NCI-H1436 (cell line): ENCODE measurements at regions not wholly inside any gene's neighbourhood (a gene's known extent, or its start where the extent isn't known, plus 50 kb on each side); places are given as distances from the start of the nearest gene placed in this dataset.

Source experiments
- DNase-seq: peaks from one replicate; lab custom pipeline; 2025; lab: John Stamatoyannopoulos, UW

DNA sequence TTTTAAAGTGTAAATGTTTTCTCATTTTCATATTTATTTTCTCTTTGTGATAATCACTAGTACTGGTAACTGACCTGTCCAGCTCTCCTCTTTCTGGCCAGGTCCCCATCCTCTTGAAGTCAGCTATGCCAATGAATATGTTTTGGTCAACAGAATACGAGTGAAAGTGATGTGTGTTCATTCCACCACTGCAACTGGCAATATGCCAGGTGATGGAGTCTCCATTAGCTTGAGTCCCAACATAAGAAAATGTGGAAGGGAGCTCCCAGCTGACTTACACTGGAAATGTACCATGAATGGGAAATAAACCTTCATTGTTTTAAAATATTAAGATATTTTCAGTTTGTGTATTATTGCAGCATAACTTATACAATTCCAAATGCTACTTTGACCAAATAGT lies 75.8 kb downstream of the CCDC34 start:
- DNase-seq, result no peak

DNA sequence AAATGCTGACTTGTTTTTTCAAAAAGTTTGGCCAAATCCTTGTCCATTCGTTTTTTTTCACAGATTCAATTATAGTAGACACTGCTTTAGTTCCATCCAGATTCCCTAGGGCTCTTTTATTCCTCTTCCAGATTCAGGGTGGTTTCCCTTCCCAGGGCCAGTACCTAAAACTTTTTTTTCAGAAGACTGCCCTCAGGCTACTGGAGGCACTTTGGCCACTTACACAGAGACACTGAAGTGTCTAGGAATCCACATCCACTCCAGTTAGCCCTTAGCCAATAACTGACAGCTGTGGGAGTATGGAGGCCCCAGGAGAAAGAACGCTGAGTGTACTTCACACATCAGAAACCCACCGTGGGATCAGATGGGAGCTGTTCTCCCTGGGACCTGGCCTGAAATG lies 77.3 kb downstream of the CCDC34 start:
- DNase-seq, result no peak

DNA sequence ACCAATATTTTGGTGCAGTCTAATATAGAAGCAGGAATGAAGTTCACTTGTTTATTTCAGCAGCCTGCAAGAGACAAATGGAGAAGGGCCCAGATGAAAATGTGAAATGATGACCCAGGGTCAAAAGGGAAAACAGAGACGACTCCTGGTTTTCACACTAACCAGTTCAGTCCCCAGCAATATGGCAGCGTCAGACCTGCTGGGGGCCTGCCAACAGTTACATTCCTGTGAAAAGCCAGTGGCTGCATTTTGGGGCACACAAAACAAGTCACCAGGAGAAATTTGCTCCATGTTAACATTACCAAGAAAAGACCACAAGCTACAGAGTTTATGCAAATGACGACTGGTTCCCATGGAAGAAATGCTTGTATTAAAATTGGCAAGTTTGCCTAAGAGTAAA lies 80.2 kb downstream of the CCDC34 start:
- DNase-seq, result no peak

DNA sequence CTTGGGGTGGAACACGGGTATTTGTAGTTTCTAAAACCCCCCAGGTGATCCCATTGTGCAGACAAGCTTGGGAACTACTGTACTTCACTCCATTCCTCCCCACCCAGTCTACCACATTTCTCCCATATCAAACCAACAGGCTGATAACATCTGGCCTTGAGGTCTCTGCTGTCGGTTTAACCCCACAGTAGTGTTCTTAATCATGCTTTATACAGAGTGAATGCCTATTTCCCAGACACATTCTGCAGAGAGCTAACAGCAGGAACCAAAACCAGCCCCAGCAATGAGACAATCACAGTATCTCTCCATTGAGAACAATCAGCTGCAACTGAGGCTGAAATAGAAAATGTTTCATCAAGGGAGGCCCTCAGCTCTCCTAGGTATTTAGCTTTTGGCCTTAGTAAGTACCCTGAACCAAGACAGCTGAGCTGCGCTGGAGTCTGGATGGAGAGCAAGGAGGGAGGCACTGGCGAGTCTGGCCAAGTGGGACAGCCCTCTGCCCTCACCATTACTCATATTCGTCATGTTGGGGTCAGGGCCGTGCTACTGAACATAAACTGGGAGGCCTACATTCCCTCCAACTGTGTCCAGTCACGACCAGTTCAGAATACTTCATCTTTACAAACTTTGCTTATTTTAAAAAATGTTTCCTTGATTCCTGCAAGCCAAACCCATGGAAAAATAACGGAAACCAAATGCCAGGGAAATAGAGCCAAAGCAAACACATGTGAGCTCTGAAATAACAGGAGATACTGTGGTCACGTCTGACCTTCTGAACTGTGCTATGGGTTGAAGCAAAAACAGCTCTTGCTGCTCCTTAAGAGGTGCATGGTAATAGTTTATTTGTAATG lies 81.0 kb downstream of the CCDC34 start:
- no peak for DNase-seq

DNA sequence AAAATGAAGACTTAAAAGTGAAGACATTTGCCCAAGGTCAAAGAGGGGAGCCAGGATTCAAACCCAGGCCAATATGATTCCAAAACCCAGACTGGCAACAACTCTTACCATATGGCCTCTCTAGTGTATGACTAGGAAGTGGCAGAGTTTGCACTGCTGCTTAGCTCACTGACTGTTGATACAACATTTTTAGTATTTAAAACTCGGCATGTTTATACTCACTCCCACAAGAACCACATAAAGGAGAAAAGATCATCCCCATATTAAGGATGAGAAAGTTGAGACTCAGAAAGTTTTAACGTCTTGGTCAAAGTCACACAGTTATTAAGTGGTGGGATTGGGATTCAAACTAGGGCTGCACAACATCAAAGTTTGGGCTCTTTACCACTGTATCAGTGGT lies 81.7 kb downstream of the CCDC34 start:
- DNase-seq, result no peak

DNA sequence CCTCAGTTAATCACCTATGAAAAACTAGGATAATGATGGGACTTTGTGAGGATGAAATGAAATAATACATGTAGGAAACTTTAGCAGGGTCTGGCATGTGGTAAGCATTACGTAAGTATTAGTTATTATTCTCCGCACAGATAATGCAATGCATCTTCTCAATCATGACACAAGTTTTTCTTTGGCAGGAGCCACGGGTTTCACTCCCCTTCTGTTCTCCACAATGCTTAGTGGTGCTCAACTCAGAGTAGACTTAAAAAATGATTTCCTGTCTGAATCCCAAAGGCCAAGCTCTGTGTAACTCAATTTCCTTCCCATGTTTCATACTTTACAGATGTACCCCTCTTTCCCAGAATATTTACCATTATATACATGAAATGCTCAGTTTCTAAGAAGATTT lies 82.9 kb downstream of the CCDC34 start:
- DNase-seq, result no peak

DNA sequence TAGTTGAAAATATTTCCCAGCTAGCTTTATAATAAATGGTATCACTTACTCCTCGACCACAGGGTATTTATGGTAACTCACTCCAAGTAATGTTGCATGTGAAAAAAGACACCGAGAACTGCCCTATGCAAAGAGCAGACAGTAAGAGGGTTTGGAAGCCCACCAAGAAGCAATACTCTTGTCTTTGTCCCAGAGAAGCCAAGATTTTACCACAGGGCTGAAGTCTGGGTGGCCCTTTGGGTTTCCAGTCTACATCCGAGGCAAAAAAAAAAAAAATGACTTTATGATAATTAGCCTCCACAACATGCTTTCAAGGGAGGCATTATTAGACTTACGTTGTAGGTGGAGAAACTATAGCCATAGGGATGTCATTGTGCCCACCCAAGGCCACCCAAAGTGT lies 83.6 kb downstream of the CCDC34 start:
- no peak for DNase-seq

DNA sequence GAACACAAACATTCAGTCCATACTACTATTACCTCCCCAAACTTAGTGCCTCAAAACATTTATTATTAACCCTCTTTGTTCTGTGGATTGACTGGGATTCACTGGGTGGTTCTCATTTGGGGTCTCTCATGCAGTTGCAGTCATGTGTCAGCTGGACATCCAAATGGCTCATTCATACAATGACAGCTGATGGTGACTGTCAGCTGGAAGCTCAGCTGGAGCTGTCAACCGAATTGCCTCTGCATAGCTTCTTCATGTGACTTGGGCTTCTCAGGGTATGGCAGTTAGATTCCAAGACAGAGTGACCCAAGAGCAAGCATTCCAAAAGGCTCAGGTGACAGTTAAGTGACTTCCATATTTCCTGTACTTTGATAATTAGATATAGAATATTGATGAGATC lies 85.2 kb downstream of the CCDC34 start:
- no peak for DNase-seq

DNA sequence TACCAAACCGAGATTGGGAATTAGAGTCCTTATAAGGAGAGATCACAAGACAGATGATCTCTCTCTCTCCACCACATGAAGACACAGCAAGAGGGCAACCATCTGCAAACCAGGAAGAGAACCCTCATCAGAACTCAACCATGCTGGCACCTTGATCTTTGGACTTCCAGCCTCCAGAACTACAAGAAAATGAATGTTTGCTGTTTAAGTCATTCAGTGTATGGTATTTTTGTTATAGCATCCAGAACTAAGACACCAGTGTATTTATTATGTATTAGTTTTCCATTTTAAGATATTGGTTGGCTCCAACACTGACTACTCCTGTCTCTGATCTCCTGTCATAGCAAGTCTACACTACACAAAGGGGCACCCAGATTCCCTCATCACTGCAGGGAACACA lies 86.9 kb downstream of the CCDC34 start:
- DNase-seq, result no peak

DNA sequence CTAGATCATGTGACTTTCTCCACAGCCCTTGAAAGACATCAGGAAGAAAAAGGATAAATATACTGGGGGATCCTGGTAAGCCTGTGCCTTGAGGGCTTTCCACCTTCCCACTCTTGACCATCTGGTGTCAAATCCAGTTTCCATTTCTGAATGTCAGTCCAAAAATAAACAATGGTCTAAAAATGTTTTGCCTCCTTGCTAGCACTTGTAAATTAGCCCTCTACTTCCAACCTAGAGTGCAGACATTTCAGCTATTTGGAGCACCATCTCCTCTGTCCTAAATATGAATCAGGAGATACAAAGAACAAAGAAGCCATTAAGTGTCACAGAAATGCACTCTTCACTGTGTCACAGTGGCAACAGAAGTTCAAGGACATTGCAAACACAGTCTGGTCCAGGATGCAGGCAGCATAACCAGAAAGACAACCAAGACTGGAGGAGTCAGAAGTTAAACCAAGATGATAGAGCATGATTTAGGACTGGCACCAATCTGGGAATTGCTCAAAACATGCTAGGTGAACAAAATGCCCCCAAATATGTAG lies 88.1 kb downstream of the CCDC34 start:
- DNase-seq, result no peak

DNA sequence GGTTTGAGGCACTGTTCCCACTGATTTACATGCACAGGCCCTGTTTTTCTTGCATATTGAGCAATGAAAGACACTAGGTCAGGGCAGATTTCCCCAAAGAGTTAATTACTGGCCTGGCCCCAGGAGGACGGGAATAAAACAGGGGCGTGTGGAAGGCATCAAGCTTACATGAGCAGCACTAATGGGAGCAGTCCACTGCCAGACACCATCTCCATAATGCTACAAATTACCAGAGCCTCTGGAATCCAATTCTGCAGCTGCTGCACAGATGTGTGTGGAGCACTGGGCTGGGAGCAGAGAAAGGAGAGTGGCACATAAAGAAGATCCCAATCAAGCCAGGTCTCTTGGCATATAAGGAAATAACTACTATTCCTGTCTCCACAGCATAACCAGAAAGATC lies 96.9 kb downstream of the CCDC34 start:
- no peak for DNase-seq

DNA sequence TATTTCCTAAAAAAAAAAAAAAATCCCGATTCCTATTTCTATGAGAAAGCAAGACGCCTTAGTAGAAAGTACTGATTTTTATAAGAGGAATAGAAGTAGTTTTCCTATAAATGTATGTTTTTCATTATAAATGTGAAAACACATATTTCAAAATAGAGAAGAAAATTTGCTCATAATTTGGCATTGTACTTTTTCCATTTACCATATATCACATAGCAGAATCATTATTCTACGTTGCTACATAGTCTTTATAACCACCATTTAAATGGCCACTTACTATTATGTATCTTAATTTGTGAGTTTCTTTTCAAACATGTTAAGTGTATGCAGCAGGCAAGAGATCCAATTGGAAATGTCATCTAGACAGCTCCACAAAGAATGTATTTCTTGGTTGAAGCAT lies 99.0 kb downstream of the CCDC34 start:
- no peak for DNase-seq

DNA sequence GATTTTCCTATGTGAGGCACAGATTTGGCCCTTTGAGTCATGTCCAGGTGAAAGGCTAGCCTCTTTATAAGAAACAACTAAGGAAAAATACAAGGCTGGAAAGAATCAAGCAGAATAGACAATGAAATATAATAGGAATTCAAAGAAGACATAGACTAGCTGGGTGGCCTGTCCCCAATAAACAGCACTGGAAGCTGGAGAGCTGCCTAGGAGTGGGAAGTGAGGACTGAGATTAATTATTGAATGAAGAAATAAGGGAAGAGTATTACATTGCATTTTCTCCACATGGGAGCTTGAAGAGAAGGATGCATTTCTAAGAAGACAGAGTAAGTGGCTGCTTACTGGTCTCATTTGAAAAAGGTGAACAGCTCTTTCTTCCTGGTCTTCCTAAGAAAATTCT lies 100.0 kb downstream of the CCDC34 start:
- no peak for DNase-seq

DNA sequence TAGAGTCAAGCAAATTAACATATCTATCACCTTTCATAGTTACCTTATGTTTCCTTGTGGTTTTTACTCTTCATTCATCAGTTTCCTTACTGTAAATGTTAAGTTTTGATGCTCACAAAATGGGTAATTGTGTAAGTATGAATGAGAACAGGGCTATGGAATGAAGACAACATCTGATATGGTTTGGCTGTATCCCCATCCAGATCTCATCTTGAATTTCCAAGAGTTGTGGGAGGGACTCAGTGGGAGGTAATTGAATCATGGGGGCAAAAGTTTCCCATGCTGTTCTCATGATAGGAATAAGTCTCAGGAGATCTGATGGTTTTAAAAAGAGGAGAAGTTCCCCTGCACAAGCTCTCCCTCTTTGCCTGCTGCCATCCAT lies 107.6 kb downstream of the CCDC34 start:
- DNase-seq, result no peak

DNA sequence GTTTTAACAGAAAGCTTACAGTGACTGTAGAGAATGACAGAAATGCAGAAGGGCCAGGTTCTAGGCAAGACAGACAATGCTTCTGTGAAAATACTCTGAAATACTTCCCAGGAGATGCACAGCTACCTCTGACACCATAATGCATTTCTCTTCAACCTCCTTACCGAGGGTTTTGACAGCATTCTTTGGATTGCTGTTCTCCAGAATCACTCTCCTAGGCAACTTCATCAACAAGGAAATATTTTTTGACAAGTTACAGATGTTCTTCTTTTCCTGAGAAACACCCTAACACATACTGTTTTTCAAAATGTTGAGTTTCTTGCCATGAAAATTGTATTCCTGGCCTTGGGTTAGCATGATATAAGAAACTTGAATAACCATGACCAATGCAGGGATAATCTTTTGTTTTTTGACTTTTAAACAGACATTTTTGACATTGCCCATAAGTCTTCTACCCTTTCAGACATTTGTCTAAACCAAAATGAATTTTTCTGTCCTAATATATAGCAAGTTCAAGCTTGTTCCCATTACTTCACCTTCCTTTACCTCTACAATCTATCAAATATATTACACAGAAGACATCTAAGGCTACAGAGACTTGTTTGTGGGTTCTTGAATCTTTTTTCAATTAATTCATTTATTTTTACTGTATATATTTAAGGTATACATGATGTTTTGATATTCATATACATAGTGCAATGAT lies 108.1 kb downstream of the CCDC34 start:
- no peak for DNase-seq

DNA sequence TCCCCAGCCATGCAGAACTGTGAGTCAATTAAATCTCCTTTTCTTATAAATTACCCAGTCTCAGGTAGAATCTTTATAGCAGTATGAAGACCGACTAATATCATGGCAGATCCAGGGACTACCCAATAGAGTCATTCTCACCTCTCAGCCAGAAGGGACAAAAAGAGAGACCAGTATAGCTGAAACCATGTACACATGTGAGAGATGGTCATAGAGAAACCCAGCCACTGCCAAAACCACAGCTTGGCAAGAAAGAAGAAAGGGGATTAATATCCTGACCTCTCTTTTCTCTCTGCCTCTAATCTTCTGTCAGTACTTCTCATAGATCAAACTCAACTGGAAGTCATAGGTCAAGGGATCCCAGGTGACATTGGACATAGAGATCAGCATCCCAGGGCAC lies 109.8 kb downstream of the CCDC34 start:
- DNase-seq, result no peak

DNA sequence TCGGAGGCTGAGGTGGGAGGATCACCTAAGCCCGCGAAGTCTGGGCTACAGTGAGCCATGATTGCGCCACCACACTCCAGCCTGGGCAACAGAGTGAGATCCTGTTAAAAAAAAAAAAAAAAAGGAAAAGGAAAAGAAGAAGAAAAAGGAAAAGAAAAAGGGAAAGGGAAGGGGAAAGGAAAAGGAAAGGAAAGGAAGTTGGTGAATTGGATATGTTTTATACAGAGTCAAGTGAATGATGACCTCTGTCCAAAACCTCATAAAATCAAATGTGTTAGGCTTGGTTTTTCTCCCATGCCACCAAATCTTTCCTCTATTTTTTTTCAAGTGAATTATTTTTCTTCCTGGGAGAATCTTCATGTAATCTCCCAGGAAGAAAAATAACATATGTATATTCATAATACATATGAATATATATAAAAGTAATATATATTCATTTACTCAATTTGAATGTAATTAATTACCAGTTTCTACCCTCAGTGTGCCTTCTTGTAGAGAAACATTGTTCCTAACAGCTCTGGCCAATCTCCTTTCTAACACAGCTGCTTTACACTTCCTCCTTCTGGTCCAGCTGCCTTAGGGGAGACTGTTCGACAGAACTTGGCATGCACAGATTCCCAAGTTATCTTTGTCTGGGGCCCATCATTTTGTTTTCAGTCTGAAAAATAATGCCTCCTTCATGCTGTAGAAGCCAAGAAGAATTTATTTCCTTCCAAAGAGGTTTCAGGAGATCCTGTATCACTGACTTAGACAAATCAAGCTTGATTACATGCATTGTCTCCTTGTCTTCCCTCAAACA lies 111.9 kb downstream of the CCDC34 start:
- no peak for DNase-seq

DNA sequence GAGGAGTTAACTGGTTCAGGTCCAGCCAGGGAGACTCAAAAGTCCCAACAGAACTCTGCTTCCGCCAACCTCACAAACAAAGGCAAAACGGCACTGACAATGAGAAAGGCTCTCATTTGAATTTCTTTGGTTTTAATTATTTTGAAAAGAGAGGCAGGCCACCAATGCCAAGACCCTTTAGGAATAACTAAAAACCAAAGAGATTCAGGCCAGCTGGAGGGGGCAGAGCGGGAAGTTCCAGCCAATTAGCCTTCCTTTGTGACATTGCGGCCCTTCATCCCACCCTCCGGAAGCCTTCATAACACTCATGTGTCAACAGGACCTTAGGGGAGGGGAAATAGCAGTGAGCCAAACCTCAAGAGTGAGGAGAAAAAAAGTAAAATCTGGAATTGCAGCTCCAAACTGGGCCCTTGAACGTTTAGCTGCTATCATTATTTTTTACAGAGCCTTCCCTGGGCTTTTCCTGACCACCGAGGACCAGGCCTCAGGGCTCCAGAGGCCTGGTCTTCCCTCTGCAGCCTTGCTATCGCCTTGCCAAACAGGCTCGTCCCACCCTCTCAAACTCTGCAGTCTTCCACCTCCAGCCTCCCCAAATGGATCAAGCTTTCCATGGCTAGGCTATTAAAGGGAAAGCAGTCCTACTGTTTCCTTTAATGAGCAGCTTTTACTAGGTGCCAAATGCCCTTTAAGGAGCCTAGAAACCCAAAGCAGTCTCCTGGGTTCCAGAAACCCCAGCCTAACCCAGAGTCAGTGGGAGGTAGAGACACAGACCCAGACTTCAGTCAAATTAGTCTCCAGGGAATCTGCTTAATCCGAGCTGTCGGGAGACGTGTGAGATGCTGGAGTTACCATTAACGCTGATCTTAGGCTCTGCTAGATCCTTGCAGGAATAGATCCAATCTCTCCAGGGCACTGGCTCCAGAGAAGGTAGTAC lies 114.2 kb downstream of the CCDC34 start:
- no peak for DNase-seq

DNA sequence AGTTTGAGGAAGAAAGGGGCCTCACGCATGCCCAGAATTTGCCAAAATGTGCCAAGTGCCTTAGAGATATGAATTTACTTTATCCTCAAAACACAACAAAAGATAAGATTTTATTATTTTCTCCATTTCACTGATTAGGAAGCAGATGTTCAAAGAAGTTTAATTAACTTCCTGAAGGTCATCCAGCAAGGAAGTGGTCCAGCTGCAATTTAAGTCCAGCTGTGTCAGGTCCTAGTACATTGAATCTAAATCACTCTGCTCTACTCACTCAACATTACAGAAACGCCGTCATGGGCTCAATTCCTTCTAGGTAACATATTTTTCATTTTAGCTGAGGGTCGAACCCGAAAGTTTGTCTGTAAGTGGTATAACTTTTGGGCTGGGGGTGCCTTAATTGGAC lies 115.4 kb downstream of the CCDC34 start:
- DNase-seq, result no peak

DNA sequence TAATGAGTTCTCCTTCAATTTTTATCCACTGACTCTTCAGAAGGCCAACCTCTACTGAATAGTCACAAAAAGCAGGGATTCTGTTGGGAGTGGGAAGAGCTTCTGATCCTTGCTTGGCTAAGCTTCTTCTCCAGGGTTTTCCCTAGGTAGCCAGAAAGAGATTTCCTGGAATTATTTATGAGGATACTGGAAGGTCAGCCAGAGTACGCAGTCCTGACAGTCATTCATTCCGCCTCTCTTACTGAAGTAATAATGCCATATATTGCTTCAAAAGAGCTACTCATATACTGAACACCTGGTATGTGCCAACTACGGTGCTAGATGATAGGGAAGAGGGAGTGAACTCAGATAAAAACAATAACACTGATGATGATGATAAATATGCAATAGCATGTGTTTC lies 116.1 kb downstream of the CCDC34 start:
- DNase-seq, result no peak

DNA sequence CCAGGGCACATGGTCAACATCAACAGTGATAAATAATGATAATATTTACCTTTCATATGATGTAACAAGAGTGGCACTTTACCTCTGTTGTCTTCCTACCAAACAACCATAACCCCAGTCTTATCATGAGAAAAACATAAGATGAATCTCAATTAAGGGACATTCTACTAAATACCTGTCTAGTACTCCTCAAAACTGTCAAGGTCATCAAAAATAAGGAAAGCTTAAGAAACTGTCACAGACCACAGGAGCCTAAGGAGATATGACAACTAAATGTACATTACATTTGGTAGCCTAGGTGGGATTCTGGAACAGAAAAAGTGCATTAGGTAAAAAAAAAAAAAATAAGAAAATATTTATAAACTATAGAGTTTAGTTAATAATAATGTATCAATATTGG lies 118.1 kb downstream of the CCDC34 start:
- DNase-seq, result no peak

DNA sequence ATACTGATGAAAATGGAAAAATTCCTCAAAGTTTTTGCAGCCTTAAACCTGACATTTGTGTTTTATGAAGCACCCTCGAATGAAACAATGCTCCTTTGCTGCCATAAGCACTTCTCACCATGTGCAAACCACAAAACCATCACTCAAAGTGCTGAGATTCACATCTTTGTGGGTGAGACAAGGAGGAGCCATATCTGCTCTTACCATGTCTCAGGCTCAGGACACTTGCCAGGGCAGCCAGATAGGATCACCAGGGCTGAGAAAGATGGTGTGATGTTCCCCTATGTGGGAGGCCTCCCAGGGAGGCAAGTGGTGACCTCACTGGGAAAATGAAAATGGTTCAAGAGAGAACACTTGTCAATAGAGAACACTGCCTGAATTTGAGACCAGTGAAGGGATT lies 120.4 kb downstream of the CCDC34 start:
- DNase-seq, result no peak
